NCI-H524 treated with DMSO at 0.1 percent for 48 hours (cell line): ENCODE measurements at regions not wholly inside any gene's neighbourhood (a gene's known extent, or its start where the extent isn't known, plus 50 kb on each side); places are given as distances from the start of the nearest gene placed in this dataset.

Experiments
- DNase-seq: peaks from one replicate; lab custom pipeline; 2025; lab: John Stamatoyannopoulos, UW

- no peak for DNase-seq
Observed at GRCh38 chr1:221069986-221070385, 190.7 kb downstream of the HLX start.

- no peak for DNase-seq
Observed at GRCh38 chr1:221071777-221072176, 192.5 kb downstream of the HLX start.

- DNase-seq: no peak
Observed at GRCh38 chr1:221072214-221072613, 193.0 kb downstream of the HLX start.

- no peak for DNase-seq
Observed at GRCh38 chr1:221074332-221074731, 195.1 kb downstream of the HLX start.

- no peak for DNase-seq
Observed at GRCh38 chr1:221075911-221076310, 196.7 kb downstream of the HLX start.

GRCh38 chr1:221076391-221076811 is 197.2 kb downstream of the HLX start:
- DNase-seq: no peak

- no peak for DNase-seq
Observed at GRCh38 chr1:221078260-221078965, 199.2 kb downstream of the HLX start.

GRCh38 chr1:221083902-221084301 is 204.7 kb downstream of the HLX start:
- no peak for DNase-seq

- no peak for DNase-seq
Observed at GRCh38 chr1:221084681-221085080, 205.4 kb downstream of the HLX start.

GRCh38 chr1:221085701-221086375 is 206.6 kb downstream of the HLX start:
- no peak for DNase-seq

GRCh38 chr1:221087919-221088318 is 208.7 kb downstream of the HLX start:
- DNase-seq: no peak

GRCh38 chr1:221089273-221089672 is 210.0 kb downstream of the HLX start:
- DNase-seq: no peak

- DNase-seq: no peak
Observed at GRCh38 chr1:221089803-221090202, 210.6 kb downstream of the HLX start.

GRCh38 chr1:221093903-221094791 is 214.9 kb downstream of the HLX start:
- no peak for DNase-seq

- DNase-seq: no peak
Observed at GRCh38 chr1:221097479-221098281, 218.4 kb downstream of the HLX start.

GRCh38 chr1:221098471-221099405 is 219.5 kb downstream of the HLX start:
- no peak for DNase-seq

- DNase-seq: no peak
Observed at GRCh38 chr1:221099747-221100595, 220.7 kb downstream of the HLX start.

GRCh38 chr1:221100611-221101010 is 221.4 kb downstream of the HLX start:
- DNase-seq: no peak

- no peak for DNase-seq
Observed at GRCh38 chr1:221101807-221102605, 222.8 kb downstream of the HLX start.
